CD14-positive monocyte (primary cell): ENCODE measurements at regions not wholly inside any gene's neighbourhood (a gene's known extent, or its start where the extent isn't known, plus 50 kb on each side); places are given as distances from the start of the nearest gene placed in this dataset.

Experiments
- DNase-seq, 3 donors: peaks; one replicate each; pipeline ENCODE4 v3.0.0-alpha.2; 2011 to 2022
- H2AFZ ChIP-seq: 2 replicates; pipeline ENCODE4 v1.6.0; 2012; ENCODE audit warnings: mild to moderate bottlenecking, low read depth, low read length, inconsistent platforms; ENCODE audit not compliant: insufficient read depth, poor library complexity, severe bottlenecking
- H3K27ac ChIP-seq, 2 donors: 1 replicate in 1 of 2; 2 replicates in 1 of 2; pipeline ENCODE4 v1.5.1; 2012 to 2013; ENCODE audit warnings: low read length in 2 of 2, control low read depth in 1 of 2, inconsistent platforms in 1 of 2, low read depth in 1 of 2, mild to moderate bottlenecking in 1 of 2
- H3K27me3 ChIP-seq, 2 donors: one replicate each; pipeline versions ENCODE4 v1.6.0 to v1.6.1; 2011 to 2013; ENCODE audit warnings: low read length in 2 of 2; ENCODE audit not compliant: control insufficient read depth in 2 of 2, insufficient read depth in 2 of 2
- H3K36me3 ChIP-seq, 2 donors: replicated peaks in 1 of 2; 1 replicate in 1 of 2; 2 replicates in 1 of 2; pipeline versions ENCODE4 v1.5.1 to v1.6.1; 2012 to 2013; ENCODE audit warnings: low read length in 2 of 2, control low read depth in 1 of 2, inconsistent platforms in 1 of 2, mild to moderate bottlenecking in 1 of 2; ENCODE audit not compliant: insufficient read depth in 2 of 2, control insufficient read depth in 1 of 2
- H3K4me1 ChIP-seq, 2 donors: 1 replicate in 1 of 2; 2 replicates in 1 of 2; pipeline versions ENCODE4 v1.5.1 to v1.6.1; 2012 to 2013; ENCODE audit warnings: low read length in 2 of 2, control low read depth in 1 of 2, inconsistent platforms in 1 of 2, mild to moderate bottlenecking in 1 of 2, moderate library complexity in 1 of 2; ENCODE audit not compliant: insufficient read depth in 2 of 2, control insufficient read depth in 1 of 2
- H3K4me2 ChIP-seq: replicated peaks from 2 replicates; pipeline ENCODE3; 2012; ENCODE audit warnings: low read length, moderate library complexity, mild to moderate bottlenecking; ENCODE audit not compliant: poor library complexity, severe bottlenecking; ENCODE audit errors: extremely low read depth
- H3K4me3 ChIP-seq, 3 experiments: fragments of 200-600 bp in 1 of 3; sonication (generic) in 1 of 3; replicated peaks in 1 of 3; 1 replicate in 2 of 3; 2 replicates in 1 of 3; pipeline ENCODE4 v1.5.1; 2011 to 2013; ENCODE audit warnings: low read length in 3 of 3, mild to moderate bottlenecking in 3 of 3, control low read depth in 2 of 3, low read depth in 2 of 3, inconsistent platforms in 1 of 3, moderate library complexity in 1 of 3
- H3K79me2 ChIP-seq: 2 replicates; pipeline ENCODE4 v1.6.0; 2012; ENCODE audit warnings: mild to moderate bottlenecking, control low read depth, inconsistent platforms, low read length, moderate library complexity; ENCODE audit not compliant: insufficient read depth
- H3K9ac ChIP-seq: 2 replicates; pipeline ENCODE4 v1.6.0; 2017; ENCODE audit warnings: low read length, mild to moderate bottlenecking; ENCODE audit not compliant: insufficient read depth, poor library complexity, severe bottlenecking
- H3K9me3 ChIP-seq, 2 donors: replicated peaks in 1 of 2; 1 replicate in 1 of 2; 2 replicates in 1 of 2; pipeline versions ENCODE4 v1.5.1 to v1.6.1; 2012 to 2013; ENCODE audit warnings: low read length in 2 of 2, control low read depth in 1 of 2; ENCODE audit not compliant: control insufficient read depth in 1 of 2, insufficient read depth in 1 of 2
- H4K20me1 ChIP-seq: 2 replicates; pipeline ENCODE4 v1.6.0; 2012; ENCODE audit warnings: mild to moderate bottlenecking, low read length, control low read depth, moderate library complexity; ENCODE audit not compliant: insufficient read depth
- H3K27ac Mint-ChIP-seq, 7 donors: one replicate each; pipeline ENCODE4 v1.8.0; 2020; ENCODE audit warnings: mild to moderate bottlenecking in 7 of 7, mixed read lengths in 7 of 7, moderate library complexity in 6 of 7, inconsistent platforms in 2 of 7
- H3K27me3 Mint-ChIP-seq, 3 donors: one replicate each; pipeline ENCODE4 v1.8.0; 2021 to 2022; ENCODE audit warnings: low read depth in 3 of 3, mild to moderate bottlenecking in 3 of 3, mixed read lengths in 3 of 3, moderate library complexity in 3 of 3, inconsistent platforms in 1 of 3
- H3K36me3 Mint-ChIP-seq, 2 donors: one replicate each; pipeline ENCODE4 v1.8.0; 2020; ENCODE audit warnings: mixed read lengths in 2 of 2, inconsistent platforms in 1 of 2, mild to moderate bottlenecking in 1 of 2
- H3K4me1 Mint-ChIP-seq: one replicate; pipeline ENCODE4 v1.8.0; 2020; ENCODE audit warnings: mild to moderate bottlenecking, mixed read lengths
- H3K4me3 Mint-ChIP-seq, 2 donors: one replicate each; pipeline ENCODE4 v1.8.0; 2020; ENCODE audit warnings: mild to moderate bottlenecking in 2 of 2, mixed read lengths in 2 of 2, moderate library complexity in 1 of 2
- H3K9me3 Mint-ChIP-seq, 7 donors: one replicate each; pipeline ENCODE4 v1.8.0; 2020 to 2022; ENCODE audit warnings: mixed read lengths in 7 of 7, mild to moderate bottlenecking in 6 of 7, moderate library complexity in 6 of 7, inconsistent platforms in 2 of 7
- WGBS: methylation state at CpG from one replicate; pipeline ENCODE4 v1.1.5; 2013; ENCODE audit warnings: missing lambda C conversion rate; ENCODE audit not compliant: insufficient coverage; 5-methylcytosine and 5-hydroxymethylcytosine counted together
- intact Hi-C, 2 donors: fragments of 100-400 bp; cut with micrococcal nuclease; formaldehyde crosslinking; loops; one replicate each; pipeline versions ENCODE4 v1.15.0 to v1.15.1; 2023
- TF ChIP-seq, protein P1 (sequence below): fragments of 200-600 bp; IDR thresholded peaks from one replicate; pipeline ENCODE4 v1.8.0; 2022; ENCODE audit warnings: antibody characterized with exemption, mild to moderate bottlenecking

DNA sequence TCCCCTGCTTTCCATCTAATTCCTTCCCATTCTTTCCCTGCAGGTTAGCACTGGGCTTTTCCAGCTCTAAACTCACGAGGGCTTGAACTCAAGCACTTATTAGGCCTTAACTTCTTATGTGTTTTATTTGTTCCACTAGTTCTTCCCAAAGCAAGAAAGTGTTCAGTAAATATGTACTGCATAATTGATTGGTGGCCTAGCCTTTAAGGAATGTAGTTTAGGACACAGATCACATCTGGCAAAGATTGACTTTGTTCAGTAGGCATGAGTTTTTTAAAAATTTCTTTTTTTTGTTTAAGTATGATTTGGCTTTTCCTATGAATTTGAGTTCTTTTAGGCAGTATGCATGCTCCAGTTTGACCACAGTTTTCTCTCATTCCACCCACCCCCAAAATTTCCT is 285.2 kb downstream of the NPR3 start:
- Mint-ChIP-seq H3K9me3 (peaks cover 0 to 5% (median 3%) of the 10 kb centered on the region in 7 donors), H3K27ac (no peak overlapping the region), H3K36me3 (no peaks in the 10 kb centered on the region), H3K4me3 (no peak overlapping the region), H3K4me1 (no peaks in the 10 kb centered on the region), H3K27me3 (no peaks in the 10 kb centered on the region)
- Histone ChIP-seq H3K27ac (no peak overlapping the region), H3K9me3 (no peaks in the 10 kb centered on the region), H3K4me3 (no peak overlapping the region), H3K4me1 (no peaks in the 10 kb centered on the region), H3K4me2 (no peak overlapping the region), H3K36me3 (no peaks in the 10 kb centered on the region), H3K27me3 (no peaks in the 10 kb centered on the region), H4K20me1 (no peaks in the 10 kb centered on the region), H2AFZ (no peak overlapping the region), H3K79me2 (no peaks in the 10 kb centered on the region), H3K9ac (no peak overlapping the region)
- no peak for DNase-seq
- TF ChIP-seq, protein P1, sequence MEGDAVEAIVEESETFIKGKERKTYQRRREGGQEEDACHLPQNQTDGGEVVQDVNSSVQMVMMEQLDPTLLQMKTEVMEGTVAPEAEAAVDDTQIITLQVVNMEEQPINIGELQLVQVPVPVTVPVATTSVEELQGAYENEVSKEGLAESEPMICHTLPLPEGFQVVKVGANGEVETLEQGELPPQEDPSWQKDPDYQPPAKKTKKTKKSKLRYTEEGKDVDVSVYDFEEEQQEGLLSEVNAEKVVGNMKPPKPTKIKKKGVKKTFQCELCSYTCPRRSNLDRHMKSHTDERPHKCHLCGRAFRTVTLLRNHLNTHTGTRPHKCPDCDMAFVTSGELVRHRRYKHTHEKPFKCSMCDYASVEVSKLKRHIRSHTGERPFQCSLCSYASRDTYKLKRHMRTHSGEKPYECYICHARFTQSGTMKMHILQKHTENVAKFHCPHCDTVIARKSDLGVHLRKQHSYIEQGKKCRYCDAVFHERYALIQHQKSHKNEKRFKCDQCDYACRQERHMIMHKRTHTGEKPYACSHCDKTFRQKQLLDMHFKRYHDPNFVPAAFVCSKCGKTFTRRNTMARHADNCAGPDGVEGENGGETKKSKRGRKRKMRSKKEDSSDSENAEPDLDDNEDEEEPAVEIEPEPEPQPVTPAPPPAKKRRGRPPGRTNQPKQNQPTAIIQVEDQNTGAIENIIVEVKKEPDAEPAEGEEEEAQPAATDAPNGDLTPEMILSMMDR: no peak
- intact Hi-C loops: no loop called here
- WGBS: no CpG with 5 or more reads among the region's 1 CpG

DNA sequence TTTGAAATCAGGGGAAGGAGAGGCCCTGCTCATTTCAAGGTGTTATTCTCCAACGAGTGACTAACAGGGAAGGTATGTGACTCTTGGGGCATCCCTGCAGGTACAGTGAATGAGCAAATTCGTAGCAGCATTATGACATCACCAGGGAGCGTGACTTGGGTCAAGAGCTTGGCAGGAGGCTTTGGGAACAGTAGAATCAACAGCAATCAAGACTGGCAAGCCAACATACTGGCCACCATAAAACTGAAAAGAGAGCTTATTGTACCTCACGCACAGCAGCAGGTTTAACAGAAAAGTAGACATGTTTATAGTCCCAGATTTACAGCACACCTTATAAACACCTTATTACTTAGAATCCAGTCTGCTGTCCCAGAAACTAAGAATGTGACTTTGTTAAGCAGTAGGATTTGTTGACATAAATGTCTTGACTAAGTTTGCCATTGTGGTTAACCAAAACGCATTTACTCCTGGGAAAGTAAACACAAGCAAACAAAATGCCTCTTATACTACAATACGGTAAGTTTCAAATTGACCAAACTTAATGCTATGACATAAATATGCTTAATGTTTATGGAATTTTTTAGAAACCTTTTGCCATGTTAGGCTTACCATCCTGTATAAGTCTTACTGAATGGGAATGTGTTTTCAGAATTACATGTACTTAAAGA is 297.8 kb downstream of the NPR3 start:
- no peaks in the 10 kb centered on the region for H3K27me3 ChIP-seq
- H3K4me1 ChIP-seq: no peaks in the 10 kb centered on the region
- H3K4me3 ChIP-seq: no peak overlapping the region
- H3K4me1 Mint-ChIP-seq: no peaks in the 10 kb centered on the region
- no peak overlapping the region for H3K27ac ChIP-seq
- H3K36me3 ChIP-seq: no peaks in the 10 kb centered on the region
- H3K9me3 ChIP-seq: peaks cover 14% of the 10 kb centered on the region in 2 donors
- no peak overlapping the region for H2AFZ ChIP-seq
- TF ChIP-seq, protein P1: no peak
- DNase-seq: no peak
- no peak overlapping the region for H3K4me3 Mint-ChIP-seq
- peaks cover 0 to 17% (median 9%) of the 10 kb centered on the region in 7 donors for H3K9me3 Mint-ChIP-seq
- H3K4me2 ChIP-seq: no peak overlapping the region
- no peaks in the 10 kb centered on the region for H3K79me2 ChIP-seq
- H3K36me3 Mint-ChIP-seq: no peaks in the 10 kb centered on the region
- H3K9ac ChIP-seq: no peak overlapping the region
- no peaks in the 10 kb centered on the region for H4K20me1 ChIP-seq
- WGBS: 92% methylated on average over 3 of the region's 6 CpGs
- H3K27me3 Mint-ChIP-seq: no peaks in the 10 kb centered on the region
- H3K27ac Mint-ChIP-seq: peak overlapping the region in 1 of 7 donors; percentile 16
- intact Hi-C loops: no loop called here
